CD14-positive monocyte (primary cell): ENCODE measurements at regions not wholly inside any gene's neighbourhood (a gene's known extent, or its start where the extent isn't known, plus 50 kb on each side); places are given as distances from the start of the nearest gene placed in this dataset.

Experiments
- DNase-seq, 3 donors: peaks; one replicate each; pipeline ENCODE4 v3.0.0-alpha.2; 2011 to 2022
- H2AFZ ChIP-seq: 2 replicates; pipeline ENCODE4 v1.6.0; 2012; ENCODE audit warnings: mild to moderate bottlenecking, low read depth, low read length, inconsistent platforms; ENCODE audit not compliant: insufficient read depth, poor library complexity, severe bottlenecking
- H3K27ac ChIP-seq, 2 donors: 1 replicate in 1 of 2; 2 replicates in 1 of 2; pipeline ENCODE4 v1.5.1; 2012 to 2013; ENCODE audit warnings: low read length in 2 of 2, control low read depth in 1 of 2, inconsistent platforms in 1 of 2, low read depth in 1 of 2, mild to moderate bottlenecking in 1 of 2
- H3K27me3 ChIP-seq, 2 donors: one replicate each; pipeline versions ENCODE4 v1.6.0 to v1.6.1; 2011 to 2013; ENCODE audit warnings: low read length in 2 of 2; ENCODE audit not compliant: control insufficient read depth in 2 of 2, insufficient read depth in 2 of 2
- H3K36me3 ChIP-seq, 2 donors: replicated peaks in 1 of 2; 1 replicate in 1 of 2; 2 replicates in 1 of 2; pipeline versions ENCODE4 v1.5.1 to v1.6.1; 2012 to 2013; ENCODE audit warnings: low read length in 2 of 2, control low read depth in 1 of 2, inconsistent platforms in 1 of 2, mild to moderate bottlenecking in 1 of 2; ENCODE audit not compliant: insufficient read depth in 2 of 2, control insufficient read depth in 1 of 2
- H3K4me1 ChIP-seq, 2 donors: 1 replicate in 1 of 2; 2 replicates in 1 of 2; pipeline versions ENCODE4 v1.5.1 to v1.6.1; 2012 to 2013; ENCODE audit warnings: low read length in 2 of 2, control low read depth in 1 of 2, inconsistent platforms in 1 of 2, mild to moderate bottlenecking in 1 of 2, moderate library complexity in 1 of 2; ENCODE audit not compliant: insufficient read depth in 2 of 2, control insufficient read depth in 1 of 2
- H3K4me2 ChIP-seq: replicated peaks from 2 replicates; pipeline ENCODE3; 2012; ENCODE audit warnings: low read length, moderate library complexity, mild to moderate bottlenecking; ENCODE audit not compliant: poor library complexity, severe bottlenecking; ENCODE audit errors: extremely low read depth
- H3K4me3 ChIP-seq, 3 experiments: fragments of 200-600 bp in 1 of 3; sonication (generic) in 1 of 3; replicated peaks in 1 of 3; 1 replicate in 2 of 3; 2 replicates in 1 of 3; pipeline ENCODE4 v1.5.1; 2011 to 2013; ENCODE audit warnings: low read length in 3 of 3, mild to moderate bottlenecking in 3 of 3, control low read depth in 2 of 3, low read depth in 2 of 3, inconsistent platforms in 1 of 3, moderate library complexity in 1 of 3
- H3K79me2 ChIP-seq: 2 replicates; pipeline ENCODE4 v1.6.0; 2012; ENCODE audit warnings: mild to moderate bottlenecking, control low read depth, inconsistent platforms, low read length, moderate library complexity; ENCODE audit not compliant: insufficient read depth
- H3K9ac ChIP-seq: 2 replicates; pipeline ENCODE4 v1.6.0; 2017; ENCODE audit warnings: low read length, mild to moderate bottlenecking; ENCODE audit not compliant: insufficient read depth, poor library complexity, severe bottlenecking
- H3K9me3 ChIP-seq, 2 donors: replicated peaks in 1 of 2; 1 replicate in 1 of 2; 2 replicates in 1 of 2; pipeline versions ENCODE4 v1.5.1 to v1.6.1; 2012 to 2013; ENCODE audit warnings: low read length in 2 of 2, control low read depth in 1 of 2; ENCODE audit not compliant: control insufficient read depth in 1 of 2, insufficient read depth in 1 of 2
- H4K20me1 ChIP-seq: 2 replicates; pipeline ENCODE4 v1.6.0; 2012; ENCODE audit warnings: mild to moderate bottlenecking, low read length, control low read depth, moderate library complexity; ENCODE audit not compliant: insufficient read depth
- H3K27ac Mint-ChIP-seq, 7 donors: one replicate each; pipeline ENCODE4 v1.8.0; 2020; ENCODE audit warnings: mild to moderate bottlenecking in 7 of 7, mixed read lengths in 7 of 7, moderate library complexity in 6 of 7, inconsistent platforms in 2 of 7
- H3K27me3 Mint-ChIP-seq, 3 donors: one replicate each; pipeline ENCODE4 v1.8.0; 2021 to 2022; ENCODE audit warnings: low read depth in 3 of 3, mild to moderate bottlenecking in 3 of 3, mixed read lengths in 3 of 3, moderate library complexity in 3 of 3, inconsistent platforms in 1 of 3
- H3K36me3 Mint-ChIP-seq, 2 donors: one replicate each; pipeline ENCODE4 v1.8.0; 2020; ENCODE audit warnings: mixed read lengths in 2 of 2, inconsistent platforms in 1 of 2, mild to moderate bottlenecking in 1 of 2
- H3K4me1 Mint-ChIP-seq: one replicate; pipeline ENCODE4 v1.8.0; 2020; ENCODE audit warnings: mild to moderate bottlenecking, mixed read lengths
- H3K4me3 Mint-ChIP-seq, 2 donors: one replicate each; pipeline ENCODE4 v1.8.0; 2020; ENCODE audit warnings: mild to moderate bottlenecking in 2 of 2, mixed read lengths in 2 of 2, moderate library complexity in 1 of 2
- H3K9me3 Mint-ChIP-seq, 7 donors: one replicate each; pipeline ENCODE4 v1.8.0; 2020 to 2022; ENCODE audit warnings: mixed read lengths in 7 of 7, mild to moderate bottlenecking in 6 of 7, moderate library complexity in 6 of 7, inconsistent platforms in 2 of 7
- WGBS: methylation state at CpG from one replicate; pipeline ENCODE4 v1.1.5; 2013; ENCODE audit warnings: missing lambda C conversion rate; ENCODE audit not compliant: insufficient coverage; 5-methylcytosine and 5-hydroxymethylcytosine counted together
- intact Hi-C, 2 donors: fragments of 100-400 bp; cut with micrococcal nuclease; formaldehyde crosslinking; loops; one replicate each; pipeline versions ENCODE4 v1.15.0 to v1.15.1; 2023
- TF ChIP-seq, protein P1 (sequence below): fragments of 200-600 bp; IDR thresholded peaks from one replicate; pipeline ENCODE4 v1.8.0; 2022; ENCODE audit warnings: antibody characterized with exemption, mild to moderate bottlenecking

DNA sequence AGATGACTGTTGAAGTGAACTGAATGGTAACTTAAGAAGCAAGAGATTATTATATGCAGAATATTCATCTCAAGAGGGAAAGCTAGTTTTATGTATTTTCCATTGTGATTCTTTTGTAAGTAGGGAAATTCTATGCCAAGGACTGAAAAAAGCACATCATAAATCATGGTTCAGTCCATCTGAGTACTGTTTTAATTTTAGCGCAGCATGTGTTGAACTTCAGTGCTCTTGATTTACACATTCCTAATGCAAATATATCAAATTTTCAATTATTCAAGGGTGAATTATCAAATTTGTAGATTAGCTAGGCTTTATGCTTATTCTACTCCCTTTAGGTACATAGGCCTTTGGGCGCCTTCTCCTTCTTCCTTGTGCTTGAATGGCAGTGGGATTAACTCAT lies 50.3 kb upstream of the TCF12 start:
- peaks cover 0 to 3% (median 0%) of the 10 kb centered on the region in 3 donors for H3K27me3 Mint-ChIP-seq
- Histone ChIP-seq H3K4me2 (no peak overlapping the region), H3K36me3 (no peaks in the 10 kb centered on the region), H3K27ac (no peak overlapping the region), H3K27me3 (no peaks in the 10 kb centered on the region), H3K4me3 (no peak overlapping the region), H3K9ac (no peak overlapping the region), H3K79me2 (no peaks in the 10 kb centered on the region), H3K9me3 (no peaks in the 10 kb centered on the region), H2AFZ (no peak overlapping the region), H4K20me1 (no peaks in the 10 kb centered on the region), H3K4me1 (peaks cover 0 to 4% of the 10 kb centered on the region in 2 donors)
- H3K9me3 Mint-ChIP-seq = no peaks in the 10 kb centered on the region
- intact Hi-C loops = no loop called here
- no peak for DNase-seq
- peaks cover 4% of the 10 kb centered on the region for H3K4me1 Mint-ChIP-seq
- no peak overlapping the region for H3K4me3 Mint-ChIP-seq
- WGBS = no CpG with 5 or more reads among the region's 2 CpGs
- no peaks in the 10 kb centered on the region for H3K36me3 Mint-ChIP-seq
- no peak overlapping the region for H3K27ac Mint-ChIP-seq
- TF ChIP-seq, protein P1, sequence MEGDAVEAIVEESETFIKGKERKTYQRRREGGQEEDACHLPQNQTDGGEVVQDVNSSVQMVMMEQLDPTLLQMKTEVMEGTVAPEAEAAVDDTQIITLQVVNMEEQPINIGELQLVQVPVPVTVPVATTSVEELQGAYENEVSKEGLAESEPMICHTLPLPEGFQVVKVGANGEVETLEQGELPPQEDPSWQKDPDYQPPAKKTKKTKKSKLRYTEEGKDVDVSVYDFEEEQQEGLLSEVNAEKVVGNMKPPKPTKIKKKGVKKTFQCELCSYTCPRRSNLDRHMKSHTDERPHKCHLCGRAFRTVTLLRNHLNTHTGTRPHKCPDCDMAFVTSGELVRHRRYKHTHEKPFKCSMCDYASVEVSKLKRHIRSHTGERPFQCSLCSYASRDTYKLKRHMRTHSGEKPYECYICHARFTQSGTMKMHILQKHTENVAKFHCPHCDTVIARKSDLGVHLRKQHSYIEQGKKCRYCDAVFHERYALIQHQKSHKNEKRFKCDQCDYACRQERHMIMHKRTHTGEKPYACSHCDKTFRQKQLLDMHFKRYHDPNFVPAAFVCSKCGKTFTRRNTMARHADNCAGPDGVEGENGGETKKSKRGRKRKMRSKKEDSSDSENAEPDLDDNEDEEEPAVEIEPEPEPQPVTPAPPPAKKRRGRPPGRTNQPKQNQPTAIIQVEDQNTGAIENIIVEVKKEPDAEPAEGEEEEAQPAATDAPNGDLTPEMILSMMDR = no peak

DNA sequence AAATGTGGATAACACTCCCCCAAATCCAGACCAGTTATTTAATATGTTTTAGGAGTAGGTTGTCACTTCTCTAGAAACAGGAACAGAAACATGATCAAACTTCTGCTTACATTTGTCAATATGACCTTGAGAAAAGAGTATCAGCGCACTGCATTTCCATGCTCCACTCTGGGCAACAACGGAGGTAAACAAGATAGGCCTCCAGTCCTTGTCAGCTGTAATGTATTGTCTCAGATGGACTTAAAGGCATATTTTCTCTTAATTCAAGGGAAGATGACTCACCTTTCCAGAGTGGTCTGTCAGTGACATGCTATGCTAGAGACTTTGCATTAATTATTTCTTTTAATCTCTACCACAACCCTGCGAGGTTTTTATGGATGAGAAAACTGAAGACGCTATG lies 51.6 kb upstream of the TCF12 start:
- no peak overlapping the region for H3K27ac ChIP-seq
- H3K4me3 ChIP-seq = no peak overlapping the region
- no peaks in the 10 kb centered on the region for H3K27me3 ChIP-seq
- TF ChIP-seq, protein P1 = no peak
- H4K20me1 ChIP-seq = no peaks in the 10 kb centered on the region
- Mint-ChIP-seq H3K27ac (no peak overlapping the region), H3K9me3 (no peaks in the 10 kb centered on the region), H3K36me3 (no peaks in the 10 kb centered on the region), H3K27me3 (peaks cover 0 to 3% (median 0%) of the 10 kb centered on the region in 3 donors), H3K4me1 (peaks cover 4% of the 10 kb centered on the region), H3K4me3 (no peak overlapping the region)
- no peaks in the 10 kb centered on the region for H3K79me2 ChIP-seq
- intact Hi-C loops = no loop called here
- H3K36me3 ChIP-seq = no peaks in the 10 kb centered on the region
- no peak for DNase-seq
- no CpG with 5 or more reads among the region's 4 CpGs for WGBS
- H3K4me2 ChIP-seq = no peak overlapping the region
- H3K9ac ChIP-seq = no peak overlapping the region
- H2AFZ ChIP-seq = no peak overlapping the region
- peaks cover 0 to 4% of the 10 kb centered on the region in 2 donors for H3K4me1 ChIP-seq
- H3K9me3 ChIP-seq = no peaks in the 10 kb centered on the region
